Stimulated activated naive CD8-positive, alpha-beta T cell treated with anti-CD3 and anti-CD28 coated beads, Interleukin-15, Interleukin-2, amounts not matched to agents 100 ng/mL and 50 ng/mL, for 24 hours (primary cell): ENCODE measurements at regions not wholly inside any gene's neighbourhood (a gene's known extent, or its start where the extent isn't known, plus 50 kb on each side); places are given as distances from the start of the nearest gene placed in this dataset.
"Not testable (repeated sequence)": the region's sequence is repeated elsewhere in the genome, so short reads cannot be mapped to it uniquely, and the experiment has no call there.

Experiments
- H3K27ac Mint-ChIP-seq: one replicate; pipeline ENCODE4 v1.8.0; 2021; ENCODE audit warnings: mild to moderate bottlenecking, mixed read lengths
- H3K27me3 Mint-ChIP-seq: one replicate; pipeline ENCODE4 v1.8.0; 2021; ENCODE audit warnings: mixed read lengths
- H3K36me3 Mint-ChIP-seq: one replicate; pipeline ENCODE4 v1.8.0; 2021; ENCODE audit warnings: low read depth, mixed read lengths
- H3K4me1 Mint-ChIP-seq: one replicate; pipeline ENCODE4 v1.8.0; 2021; ENCODE audit warnings: low read depth, mixed read lengths
- H3K4me3 Mint-ChIP-seq: one replicate; pipeline ENCODE4 v1.8.0; 2021; ENCODE audit warnings: mild to moderate bottlenecking, mixed read lengths
- H3K9me3 Mint-ChIP-seq: one replicate; pipeline ENCODE4 v1.8.0; 2021; ENCODE audit warnings: mixed read lengths

GRCh38 chr21:27860314-27860955 is 893.5 kb upstream of the ADAMTS5 start:
- H3K36me3 Mint-ChIP-seq, H3K4me3 Mint-ChIP-seq, H3K27me3 Mint-ChIP-seq, H3K4me1 Mint-ChIP-seq, H3K9me3 Mint-ChIP-seq, H3K27ac Mint-ChIP-seq: not testable (repeated sequence)

GRCh38 chr21:27858053-27858825 is 891.4 kb upstream of the ADAMTS5 start:
- H3K4me3 Mint-ChIP-seq, H3K9me3 Mint-ChIP-seq, H3K27me3 Mint-ChIP-seq, H3K36me3 Mint-ChIP-seq, H3K4me1 Mint-ChIP-seq, H3K27ac Mint-ChIP-seq: not testable (repeated sequence)

- not testable (repeated sequence) for H3K27me3 Mint-ChIP-seq
These were observed 890.1 kb upstream of the ADAMTS5 start for GRCh38 chr21:27856988-27857387.

GRCh38 chr21:27841084-27841672 is 874.3 kb upstream of the ADAMTS5 start:
- H3K4me1 Mint-ChIP-seq: no peaks in the 10 kb centered on the region
- no peak overlapping the region for H3K4me3 Mint-ChIP-seq
- no peak overlapping the region for H3K27ac Mint-ChIP-seq
- no peaks in the 10 kb centered on the region for H3K27me3 Mint-ChIP-seq
- peaks cover 10% of the 10 kb centered on the region for H3K9me3 Mint-ChIP-seq
- no peaks in the 10 kb centered on the region for H3K36me3 Mint-ChIP-seq

More at GRCh38 chr21:27856988-27857387, 890.1 kb upstream of the ADAMTS5 start:
- H3K9me3 Mint-ChIP-seq, H3K27ac Mint-ChIP-seq, H3K4me3 Mint-ChIP-seq, H3K36me3 Mint-ChIP-seq, H3K4me1 Mint-ChIP-seq: not testable (repeated sequence)

GRCh38 chr21:27840262-27840661 is 873.4 kb upstream of the ADAMTS5 start:
- Mint-ChIP-seq H3K4me1 (no peaks in the 10 kb centered on the region), H3K9me3 (peaks cover 11% of the 10 kb centered on the region), H3K27me3 (no peaks in the 10 kb centered on the region), H3K4me3 (no peak overlapping the region), H3K36me3 (no peaks in the 10 kb centered on the region), H3K27ac (no peak overlapping the region)

- Mint-ChIP-seq H3K27me3 (no peaks in the 10 kb centered on the region), H3K9me3 (peaks cover 11% of the 10 kb centered on the region), H3K36me3 (no peaks in the 10 kb centered on the region), H3K4me3 (no peak overlapping the region), H3K4me1 (no peaks in the 10 kb centered on the region), H3K27ac (no peak overlapping the region)
These were observed 872.7 kb upstream of the ADAMTS5 start for GRCh38 chr21:27839512-27840115.

- H3K36me3 Mint-ChIP-seq: no peaks in the 10 kb centered on the region
- no peak overlapping the region for H3K4me3 Mint-ChIP-seq
- H3K9me3 Mint-ChIP-seq: peaks cover 15% of the 10 kb centered on the region
- no peaks in the 10 kb centered on the region for H3K27me3 Mint-ChIP-seq
- H3K27ac Mint-ChIP-seq: no peak overlapping the region
- no peaks in the 10 kb centered on the region for H3K4me1 Mint-ChIP-seq
These were observed 871.7 kb upstream of the ADAMTS5 start for GRCh38 chr21:27838573-27838972.

GRCh38 chr21:27837936-27838335 is 871.0 kb upstream of the ADAMTS5 start:
- Mint-ChIP-seq H3K4me3 (no peak overlapping the region), H3K4me1 (no peaks in the 10 kb centered on the region), H3K27me3 (no peaks in the 10 kb centered on the region)

GRCh38 chr21:27833298-27833697 is 866.4 kb upstream of the ADAMTS5 start:
- Mint-ChIP-seq H3K27ac (no peak overlapping the region), H3K4me1 (no peaks in the 10 kb centered on the region), H3K4me3 (no peak overlapping the region), H3K27me3 (no peaks in the 10 kb centered on the region), H3K36me3 (no peaks in the 10 kb centered on the region), H3K9me3 (peaks cover 9% of the 10 kb centered on the region)

More at GRCh38 chr21:27837936-27838335, 871.0 kb upstream of the ADAMTS5 start:
- Mint-ChIP-seq H3K27ac (no peak overlapping the region), H3K36me3 (no peaks in the 10 kb centered on the region), H3K9me3 (peaks cover 12% of the 10 kb centered on the region)

- Mint-ChIP-seq H3K4me1 (no peaks in the 10 kb centered on the region), H3K27ac (no peak overlapping the region), H3K36me3 (no peaks in the 10 kb centered on the region), H3K27me3 (no peaks in the 10 kb centered on the region), H3K9me3 (peaks cover 9% of the 10 kb centered on the region), H3K4me3 (no peak overlapping the region)
These were observed 865.1 kb upstream of the ADAMTS5 start for GRCh38 chr21:27831816-27832569.

GRCh38 chr21:27831177-27831576 is 864.3 kb upstream of the ADAMTS5 start:
- no peaks in the 10 kb centered on the region for H3K27me3 Mint-ChIP-seq
- H3K4me1 Mint-ChIP-seq: no peaks in the 10 kb centered on the region
- peaks cover 10% of the 10 kb centered on the region for H3K9me3 Mint-ChIP-seq
- H3K27ac Mint-ChIP-seq: no peak overlapping the region
- no peak overlapping the region for H3K4me3 Mint-ChIP-seq
- H3K36me3 Mint-ChIP-seq: no peaks in the 10 kb centered on the region

GRCh38 chr21:27827972-27828371 is 861.1 kb upstream of the ADAMTS5 start:
- no peaks in the 10 kb centered on the region for H3K4me1 Mint-ChIP-seq
- H3K4me3 Mint-ChIP-seq: no peak overlapping the region
- H3K27ac Mint-ChIP-seq: no peak overlapping the region
- no peaks in the 10 kb centered on the region for H3K27me3 Mint-ChIP-seq
- H3K36me3 Mint-ChIP-seq: no peaks in the 10 kb centered on the region
- H3K9me3 Mint-ChIP-seq: peaks cover 8% of the 10 kb centered on the region

GRCh38 chr21:27825035-27825434 is 858.1 kb upstream of the ADAMTS5 start:
- Mint-ChIP-seq H3K27me3 (no peaks in the 10 kb centered on the region), H3K36me3 (no peaks in the 10 kb centered on the region), H3K27ac (no peak overlapping the region), H3K9me3 (peaks cover 8% of the 10 kb centered on the region), H3K4me1 (no peaks in the 10 kb centered on the region), H3K4me3 (no peak overlapping the region)

GRCh38 chr21:27823652-27824201 is 856.8 kb upstream of the ADAMTS5 start:
- H3K36me3 Mint-ChIP-seq: no peaks in the 10 kb centered on the region
- H3K4me1 Mint-ChIP-seq: no peaks in the 10 kb centered on the region
- no peak overlapping the region for H3K4me3 Mint-ChIP-seq
- H3K27ac Mint-ChIP-seq: no peak overlapping the region
- H3K9me3 Mint-ChIP-seq: peaks cover 12% of the 10 kb centered on the region
- H3K27me3 Mint-ChIP-seq: no peaks in the 10 kb centered on the region
